NCI-H128 (cell line): ENCODE measurements at regions not wholly inside any gene's neighbourhood (a gene's known extent, or its start where the extent isn't known, plus 50 kb on each side); places are given as distances from the start of the nearest gene placed in this dataset.

Experiments used
- DNase-seq: peaks from one replicate; lab custom pipeline; 2025; ENCODE audit not compliant: unreplicated experiment; lab: John Stamatoyannopoulos, UW

DNA sequence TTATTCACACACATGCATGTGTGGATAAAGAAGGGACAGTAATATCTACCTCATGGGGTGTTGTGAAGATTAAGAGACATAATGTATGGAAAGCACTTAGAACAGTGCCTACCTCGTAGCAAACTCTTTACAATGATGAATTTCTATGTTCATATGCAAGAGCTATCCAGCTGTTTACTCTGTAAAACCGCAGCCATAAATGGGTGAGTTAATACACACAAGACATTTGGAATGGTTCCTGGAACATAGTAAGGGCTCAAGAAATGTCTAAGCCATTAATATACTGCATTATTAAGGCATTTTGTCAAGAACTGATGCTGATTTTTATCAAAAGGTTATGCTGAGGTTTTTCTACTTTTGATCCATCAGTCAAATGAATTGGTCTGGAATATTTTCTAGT, 1076.2 kb downstream of the TSN start:
- DNase-seq, result no peak

GRCh38 chr2:122843503-122843902, 1088.1 kb downstream of the TSN start:
- DNase-seq, result no peak

GRCh38 chr2:122851161-122851560, 1095.7 kb downstream of the TSN start:
- DNase-seq, result no peak

GRCh38 chr2:122851972-122852531, 1096.6 kb downstream of the TSN start:
- DNase-seq, result no peak

DNA sequence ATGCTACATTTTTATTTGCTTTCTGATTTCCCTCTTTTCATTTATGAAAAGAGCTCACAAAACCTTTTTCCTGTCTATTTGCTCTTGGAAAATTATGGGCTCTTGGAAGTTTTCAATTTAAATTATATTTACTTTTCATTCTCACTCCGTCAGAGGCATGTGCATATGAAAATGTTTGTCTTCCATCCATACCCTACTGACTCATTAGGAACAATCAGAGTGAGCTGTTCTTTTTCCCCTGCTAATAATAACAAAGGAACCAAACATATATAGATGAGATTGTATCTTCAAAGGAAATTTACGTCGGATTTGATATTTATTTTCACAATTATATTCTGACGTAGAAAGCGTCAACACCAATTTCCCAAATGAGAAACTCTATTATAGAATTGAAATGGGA, 1101.2 kb downstream of the TSN start:
- no peak for DNase-seq

- no peak for DNase-seq
Measured at GRCh38 chr2:122858075-122858702, 1102.7 kb downstream of the TSN start.

- DNase-seq, result no peak
Measured at GRCh38 chr2:122858813-122859212, 1103.4 kb downstream of the TSN start.

GRCh38 chr2:122859260-122859659, 1103.8 kb downstream of the TSN start:
- no peak for DNase-seq

- DNase-seq, result no peak
Measured at GRCh38 chr2:122863532-122863931, 1108.1 kb downstream of the TSN start.

GRCh38 chr2:122864728-122865127, 1109.3 kb downstream of the TSN start:
- no peak for DNase-seq

DNA sequence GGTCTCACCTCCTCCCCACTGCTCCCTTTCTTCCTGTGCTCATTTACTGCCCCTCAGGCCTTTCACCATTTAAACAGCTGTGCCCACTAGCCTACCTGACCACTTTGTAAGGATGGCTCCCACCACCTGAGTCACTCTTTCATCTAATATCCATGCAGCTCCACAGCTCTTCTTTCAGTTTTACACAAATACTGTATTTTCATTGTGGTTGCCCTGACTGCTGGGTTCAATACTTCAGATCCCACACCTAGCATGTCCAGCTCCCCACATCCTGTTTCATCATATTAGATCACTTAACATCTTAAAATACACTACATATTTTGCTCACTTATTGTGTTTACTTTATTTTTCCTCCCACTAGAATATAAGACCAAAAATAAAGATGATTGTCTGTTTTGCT, 1110.6 kb downstream of the TSN start:
- no peak for DNase-seq

DNA sequence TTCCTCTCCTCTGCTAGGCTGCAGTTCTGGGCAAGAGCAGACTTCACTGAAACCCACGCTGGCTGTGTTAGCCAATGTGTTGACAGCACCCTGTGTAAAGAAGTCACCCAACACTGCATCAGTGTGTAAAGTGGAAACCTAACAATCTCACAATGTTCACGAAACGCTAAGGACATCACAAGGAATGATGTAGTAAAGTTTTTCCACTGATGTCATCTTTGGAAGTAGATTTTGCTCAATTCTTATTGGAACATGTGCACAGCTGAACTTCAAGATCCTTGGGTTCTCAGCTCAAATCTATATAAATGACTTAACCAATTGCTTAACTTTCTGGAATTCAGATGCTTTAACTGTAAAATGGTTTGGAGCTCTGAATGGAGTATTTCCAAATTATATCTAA, 1112.5 kb downstream of the TSN start:
- DNase-seq, result no peak

DNA sequence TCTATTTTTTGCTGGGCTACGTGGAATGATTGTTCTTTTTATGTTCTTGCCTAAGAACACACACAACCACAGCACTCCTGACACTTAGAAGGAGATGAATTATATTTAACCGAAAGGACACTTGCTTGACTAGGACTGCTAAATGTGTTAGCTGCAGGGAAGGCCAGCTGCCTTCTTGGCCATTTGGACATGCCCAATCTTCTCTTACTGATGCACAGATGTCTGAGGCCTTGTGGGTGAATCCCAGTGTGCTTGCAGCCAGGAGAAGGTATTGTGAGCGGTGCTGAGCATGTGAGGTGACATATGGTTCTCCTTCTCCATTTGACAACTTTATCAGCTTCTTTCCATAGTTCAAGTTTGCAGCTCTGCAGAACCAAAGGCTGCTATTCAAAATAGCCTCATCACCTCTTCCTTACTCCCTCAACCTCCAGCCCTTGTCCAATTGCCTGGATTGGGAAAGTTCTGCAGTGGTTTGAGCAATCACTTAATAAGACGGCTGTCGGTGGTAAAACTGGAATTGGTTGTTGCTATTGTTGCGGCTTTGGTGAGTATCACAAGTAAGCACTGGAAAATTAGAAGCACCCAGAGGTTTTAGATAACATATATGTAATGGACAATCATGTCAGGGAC, 1113.3 kb downstream of the TSN start:
- no peak for DNase-seq

DNA sequence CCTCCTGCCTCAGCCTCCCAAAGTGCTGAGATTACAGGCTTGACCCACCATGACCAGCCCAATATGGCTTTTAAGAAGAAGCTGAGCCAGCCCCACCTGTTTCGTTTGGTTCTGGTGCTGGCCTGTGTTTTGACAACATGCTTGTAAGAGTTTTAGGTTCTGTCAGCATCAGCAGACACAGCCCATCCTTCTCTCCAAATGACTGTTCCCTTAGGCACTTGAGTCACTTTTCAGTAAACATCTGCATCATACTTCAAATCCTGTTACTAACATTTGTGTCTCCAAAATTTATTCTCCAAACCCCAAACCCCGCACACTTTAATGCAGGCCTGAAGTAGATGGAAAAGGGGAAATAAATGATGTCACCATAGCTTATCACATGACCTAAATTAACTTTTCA, 1118.5 kb downstream of the TSN start:
- no peak for DNase-seq

DNA sequence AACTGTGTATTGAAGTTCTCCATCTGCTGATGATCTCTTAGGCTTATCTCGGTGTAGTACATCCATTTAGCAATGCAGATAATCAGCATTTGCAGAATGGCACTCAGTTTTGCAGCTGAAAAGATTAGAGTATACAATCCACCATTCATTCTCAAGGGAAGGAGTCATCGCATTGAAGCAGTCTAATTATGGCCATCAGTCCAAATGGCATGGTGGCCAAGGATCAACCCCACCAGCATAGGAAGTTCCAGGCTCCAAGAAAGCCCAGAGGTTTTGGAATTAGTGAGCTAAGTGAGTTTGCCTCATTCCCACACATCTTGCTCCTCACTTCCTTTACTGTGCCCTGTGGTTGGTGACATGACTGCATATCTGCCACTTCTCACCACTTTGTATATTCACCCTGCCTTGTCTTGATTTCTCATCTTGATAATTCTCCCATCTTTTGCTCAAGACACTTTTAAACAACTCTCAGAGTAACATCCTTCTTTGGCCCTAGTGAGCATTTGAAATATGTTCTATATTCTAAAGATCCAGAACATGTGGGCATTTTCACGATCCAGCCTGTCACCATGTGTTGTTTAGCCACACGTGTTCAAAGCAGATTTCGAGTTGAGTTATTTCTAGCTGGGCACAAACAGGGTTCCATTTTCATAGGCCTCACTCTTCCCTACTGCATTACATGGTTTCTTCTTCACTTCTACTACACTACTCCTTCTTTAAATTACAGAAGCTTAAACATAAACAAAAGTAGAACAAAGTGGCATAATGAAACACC, 1119.8 kb downstream of the TSN start:
- no peak for DNase-seq

DNA sequence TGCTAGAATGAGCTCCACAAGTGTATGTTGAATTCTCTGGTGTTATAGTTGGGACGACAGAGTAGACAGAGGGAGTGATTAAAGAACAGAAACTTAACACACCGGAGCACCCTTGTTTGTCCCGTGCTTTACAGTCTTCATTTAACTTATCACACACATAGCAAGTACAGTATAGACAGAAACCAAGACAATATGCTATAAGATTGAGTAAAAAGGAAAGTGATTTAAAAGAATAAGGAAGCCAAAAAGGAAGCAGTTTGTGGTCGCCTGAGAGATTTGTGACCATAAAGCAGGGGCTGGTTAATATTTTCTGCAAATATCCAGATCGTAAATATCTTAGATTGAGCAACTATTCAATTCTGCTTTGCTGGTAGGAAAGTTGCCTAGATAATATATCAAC, 1128.4 kb downstream of the TSN start:
- no peak for DNase-seq

GRCh38 chr2:122884889-122885288, 1129.4 kb downstream of the TSN start:
- DNase-seq, result no peak

DNA sequence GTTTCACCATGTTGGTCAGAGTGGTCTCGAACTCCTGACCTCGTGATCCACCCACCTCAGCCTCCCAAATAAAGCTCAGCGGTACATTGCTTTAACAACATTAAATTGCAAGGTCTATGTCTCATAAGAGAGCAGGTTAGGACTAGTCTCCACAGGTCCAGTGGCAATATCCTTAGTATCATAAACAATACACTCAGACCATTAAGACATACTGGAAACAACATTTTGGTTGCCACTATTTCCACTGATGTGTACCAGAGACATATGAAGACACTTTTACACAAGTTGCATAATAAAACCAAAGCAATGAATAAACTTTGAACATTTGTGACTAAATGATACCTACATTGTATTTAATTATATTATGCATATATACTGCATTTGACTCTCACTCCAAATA, 1130.0 kb downstream of the TSN start:
- DNase-seq, result no peak

DNA sequence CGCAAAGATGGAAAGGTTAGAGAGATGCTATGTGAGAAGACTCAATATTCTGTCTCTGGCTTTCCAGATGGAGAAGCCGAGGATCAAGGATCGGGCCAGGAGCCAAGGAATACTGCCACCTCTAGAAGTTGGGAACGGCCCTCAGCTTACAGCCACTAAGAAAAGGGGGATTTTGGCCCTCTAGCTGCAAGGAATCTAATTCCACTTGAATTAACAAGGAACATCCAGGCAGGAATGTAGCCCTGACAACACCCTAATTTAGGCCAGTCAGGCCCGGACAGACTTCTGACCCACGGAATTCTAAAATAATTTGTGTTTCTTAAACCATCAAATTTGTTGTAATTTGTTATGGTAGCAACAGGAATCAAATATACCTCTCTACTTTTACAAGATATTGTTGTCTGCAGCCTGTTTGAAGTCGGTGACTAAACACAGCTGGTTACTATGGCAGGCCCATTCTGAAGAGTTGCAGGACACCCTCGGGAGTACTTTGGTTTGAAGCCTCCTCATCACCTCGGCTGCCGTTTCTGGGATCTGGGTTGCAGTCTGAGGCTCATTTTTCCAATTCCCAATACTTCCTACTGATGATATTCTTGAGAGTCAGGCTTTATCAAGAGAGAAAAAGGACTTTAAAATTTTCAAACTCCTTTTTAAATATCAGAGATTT, 1131.2 kb downstream of the TSN start:
- DNase-seq, result no peak

GRCh38 chr2:122899614-122900013, 1125.5 kb upstream of the CNTNAP5 start:
- no peak for DNase-seq

- no peak for DNase-seq
Measured at GRCh38 chr2:122905431-122905830, 1119.7 kb upstream of the CNTNAP5 start.

GRCh38 chr2:122908159-122908558, 1116.9 kb upstream of the CNTNAP5 start:
- DNase-seq, result no peak
